ENCODE measurements at regions not wholly inside any gene's neighbourhood (a gene's known extent, or its start where the extent isn't known, plus 50 kb on each side); places are given as distances from the start of the nearest gene placed in this dataset.

- Histone ChIP-seq H3K4me3 (ENCODE audit: low read depth, low read length, poor library complexity, severe bottlenecking) (no peak overlapping the region), H4K20me1 (ENCODE audit: insufficient read depth, low read length) (no peaks in the 10 kb centered on the region), H3K4me1 (ENCODE audit: insufficient read depth, low read length, poor library complexity, severe bottlenecking) (no peaks in the 10 kb centered on the region), H3K36me3 (ENCODE audit: insufficient read depth, low read length) (no peaks in the 10 kb centered on the region), H2AFZ (ENCODE audit: low read length) (no peak overlapping the region), H3K4me2 (ENCODE audit: low read length) (no peak overlapping the region), H3K27ac (ENCODE audit: low read depth, low read length, poor library complexity, severe bottlenecking) (no peak overlapping the region), H3K9me2 (ENCODE audit: insufficient read depth, low read length) (no peaks in the 10 kb centered on the region), H3K9me3 (ENCODE audit: low read length) (no peaks in the 10 kb centered on the region), H3K79me2 (ENCODE audit: insufficient read depth, low read depth, low read length) (no peaks in the 10 kb centered on the region)
- TF ChIP-seq CTCF (conservative IDR thresholded peaks at IDR 0.05; ENCODE audit: low read length) (no peak), EZH2phosphoT487 (IDR thresholded peaks at IDR 0.05; ENCODE audit: borderline replicate concordance, low read depth, low read length) (no peak)
- CTCF ChIA-PET (ENCODE audit: unreplicated experiment): no interaction called here
- BruUV-seq (replicated peaks): no TSS peak
- intact Hi-C loops (cut with micrococcal nuclease; ENCODE audit: unreplicated experiment): no loop called here
- DNase-seq (ENCODE audit: low spot score): no peak
- POLR2A ChIA-PET: interaction anchor here (0.7 kb wide), 1 partner anchor 12 kb away, joined by 4 read pairs; no protein-coding TSS in a partner anchor
Measured at GRCh38 chr13:82658811-82659210, 1223.5 kb downstream of the SLITRK1 start.

- CTCF ChIA-PET (ENCODE audit: unreplicated experiment): no interaction called here
- POLR2A ChIA-PET: no interaction called here
Measured at GRCh38 chr13:82657471-82657870, 1224.8 kb downstream of the SLITRK1 start.

More at GRCh38 chr13:82657471-82657870, 1224.8 kb downstream of the SLITRK1 start:
- DNase-seq (ENCODE audit: low spot score): no peak
- BruUV-seq (replicated peaks): no TSS peak
- no peaks in the 10 kb centered on the region for H3K79me2 ChIP-seq (ENCODE audit: insufficient read depth, low read depth, low read length)
- no peaks in the 10 kb centered on the region for H3K36me3 ChIP-seq (ENCODE audit: insufficient read depth, low read length)
- no peak for TF ChIP-seq CTCF (conservative IDR thresholded peaks at IDR 0.05; ENCODE audit: low read length)
- TF ChIP-seq EZH2phosphoT487 (IDR thresholded peaks at IDR 0.05; ENCODE audit: borderline replicate concordance, low read depth, low read length): no peak
- no peak overlapping the region for H3K4me2 ChIP-seq (ENCODE audit: low read length)
- H2AFZ ChIP-seq (ENCODE audit: low read length): no peak overlapping the region
- no peak overlapping the region for H3K4me3 ChIP-seq (ENCODE audit: low read depth, low read length, poor library complexity, severe bottlenecking)
- H3K27ac ChIP-seq (ENCODE audit: low read depth, low read length, poor library complexity, severe bottlenecking): no peak overlapping the region
- intact Hi-C loops (cut with micrococcal nuclease; ENCODE audit: unreplicated experiment): no loop called here
- H3K9me3 ChIP-seq (ENCODE audit: low read length): no peaks in the 10 kb centered on the region
- no peaks in the 10 kb centered on the region for H3K4me1 ChIP-seq (ENCODE audit: insufficient read depth, low read length, poor library complexity, severe bottlenecking)
- no peaks in the 10 kb centered on the region for H4K20me1 ChIP-seq (ENCODE audit: insufficient read depth, low read length)
- no peaks in the 10 kb centered on the region for H3K9me2 ChIP-seq (ENCODE audit: insufficient read depth, low read length)
